HG03196 (cell line): ENCODE measurements at regions not wholly inside any gene's neighbourhood (a gene's known extent, or its start where the extent isn't known, plus 50 kb on each side); places are given as distances from the start of the nearest gene placed in this dataset.
"Not testable (repeated sequence)": the region's sequence is repeated elsewhere in the genome, so short reads cannot be mapped to it uniquely, and the experiment has no call there.

ENCODE experiments used
- ATAC-seq: cut with Tn5 transposase; IDR thresholded peaks from one replicate; pipeline ENCODE4 v1.9.1; 2021; ENCODE audit not compliant: unreplicated experiment

- no peak for ATAC-seq
Measured at GRCh38 chr7:106353944-106354343, 69.2 kb upstream of the NAMPT start.

- no peak for ATAC-seq
Measured at GRCh38 chr7:106348231-106348630, 63.4 kb upstream of the NAMPT start.

- no peak for ATAC-seq
Measured at GRCh38 chr7:106347229-106347833, 62.5 kb upstream of the NAMPT start.

GRCh38 chr7:106346678-106347217, 62.0 kb upstream of the NAMPT start:
- peak; percentile 86 for ATAC-seq

GRCh38 chr7:106346167-106346677, 61.4 kb upstream of the NAMPT start:
- no peak for ATAC-seq

- ATAC-seq, result no peak
Measured at GRCh38 chr7:106345421-106346166, 60.8 kb upstream of the NAMPT start.

- no peak for ATAC-seq
Measured at GRCh38 chr7:106344861-106345260, 60.1 kb upstream of the NAMPT start.

- ATAC-seq, result no peak
Measured at GRCh38 chr7:106344211-106344610, 59.4 kb upstream of the NAMPT start.

GRCh38 chr7:106342049-106342448, 57.3 kb upstream of the NAMPT start:
- ATAC-seq, result not testable (repeated sequence)

- ATAC-seq, result not testable (repeated sequence)
Measured at GRCh38 chr7:106340247-106340596, 55.4 kb upstream of the NAMPT start.

GRCh38 chr7:106339513-106340246, 54.9 kb upstream of the NAMPT start:
- ATAC-seq, result no peak

- no peak for ATAC-seq
Measured at GRCh38 chr7:106337754-106338153, 53.0 kb upstream of the NAMPT start.

GRCh38 chr7:106335814-106336213, 51.0 kb upstream of the NAMPT start:
- ATAC-seq, result no peak
